Adrenal gland (tissue), 9 donors: ENCODE measurements at regions not wholly inside any gene's neighbourhood (a gene's known extent, or its start where the extent isn't known, plus 50 kb on each side); places are given as distances from the start of the nearest gene placed in this dataset.

Experiments used
- DNase-seq, 7 donors: peaks; one replicate each; pipeline ENCODE4 v3.0.0-alpha.2; 2019 to 2020
- H3K27ac ChIP-seq, 5 donors: fragments of 200-600 bp; sonication (generic) in 4 of 5; 1 replicate in 3 of 5; 2 replicates in 2 of 5; pipeline versions ENCODE4 v1.5.1 to v1.8.0; 2016 to 2020; ENCODE audit warnings: mild to moderate bottlenecking in 1 of 5
- H3K27me3 ChIP-seq: fragments of 200-600 bp; 2 replicates; pipeline ENCODE4 v1.8.0; 2021
- H3K36me3 ChIP-seq, 2 donors: fragments of 200-600 bp; replicated peaks in 1 of 2; 1 replicate in 1 of 2; 2 replicates in 1 of 2; pipeline versions ENCODE4 v1.5.1 to v1.8.0; 2018 to 2022
- H3K4me1 ChIP-seq, 2 donors: fragments of 200-600 bp; replicated peaks in 1 of 2; 1 replicate in 1 of 2; 2 replicates in 1 of 2; pipeline versions ENCODE4 v1.5.1 to v1.8.0; 2018 to 2021
- H3K4me3 ChIP-seq, 4 donors: fragments of 200-600 bp; sonication (generic) in 3 of 4; one replicate each; pipeline ENCODE4 v1.5.1; 2016 to 2018
- H3K9me3 ChIP-seq, 3 donors: fragments of 200-600 bp; sonication (generic) in 1 of 3; replicated peaks in 1 of 3; 1 replicate in 2 of 3; 2 replicates in 1 of 3; pipeline versions ENCODE4 v1.5.1 to v1.8.0; 2016 to 2021
- POLR2A ChIP-seq, 2 donors: fragments of 450-650 bp; IDR thresholded peaks; one replicate each; pipeline ENCODE4 v1.6.1; 2017; ENCODE audit warnings: antibody characterized with exemption in 2 of 2, mild to moderate bottlenecking in 2 of 2, moderate library complexity in 1 of 2
- WGBS, 4 donors: extraction: QIAGEN DNeasy Blood & Tissue Kit in 2 of 4; methylation state at CpG; one replicate each; pipeline versions ENCODE4 v1.1.5 to v1.1.7; 2013 to 2017; 5-methylcytosine and 5-hydroxymethylcytosine counted together
- intact Hi-C, 2 donors: fragments of 100-400 bp; cut with DNase I; formaldehyde crosslinking; loops; one replicate each; pipeline versions ENCODE4 v1.14.1 to v1.15.0; 2022 to 2023
- TF ChIP-seq, protein P1 (sequence below), 6 experiments: fragments of 450-650 bp in 4 of 6; fragments of 200-600 bp in 2 of 6; sonication (generic) in 1 of 6; IDR thresholded peaks; 1 replicate in 5 of 6; 2 replicates in 1 of 6; pipeline versions ENCODE4 v1.5.1 to v1.8.0; 2016 to 2021; ENCODE audit warnings: antibody characterized with exemption in 6 of 6, mild to moderate bottlenecking in 2 of 6, moderate library complexity in 1 of 6
- donor health status: healthy with polysubstance abuse.
- donor health status: Bipolar disorder and iron deficiency.
- donor health status: DM: yes; HTN: yes; CAD: no.
- donor health status: DM: no; HTN: no; CAD: no.
- donor health status: DM: no; HTN: no; CAD: no.

DNA sequence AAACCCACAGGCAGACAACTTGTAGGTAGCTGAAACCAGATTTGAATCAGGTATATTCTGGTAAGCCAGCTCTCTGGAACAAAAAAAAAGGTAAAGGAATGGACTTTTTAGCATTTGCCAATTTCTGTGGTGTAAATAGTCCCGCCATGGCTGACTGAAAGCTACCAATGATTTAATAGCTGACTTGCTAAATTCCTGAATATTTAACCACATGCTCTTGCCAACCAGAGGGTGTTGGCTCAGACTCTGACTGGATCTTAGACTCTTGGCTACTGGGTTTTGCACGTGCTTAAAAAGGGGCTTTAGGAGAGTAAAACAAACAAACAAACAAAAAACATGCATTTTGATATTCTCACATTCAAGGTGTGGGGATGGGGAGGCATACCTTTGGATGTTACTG lies 600.0 kb upstream of the CDH4 start:
- no peak for TF ChIP-seq POLR2A (IDR thresholded peaks at IDR 0.05)
- TF ChIP-seq, protein P1, sequence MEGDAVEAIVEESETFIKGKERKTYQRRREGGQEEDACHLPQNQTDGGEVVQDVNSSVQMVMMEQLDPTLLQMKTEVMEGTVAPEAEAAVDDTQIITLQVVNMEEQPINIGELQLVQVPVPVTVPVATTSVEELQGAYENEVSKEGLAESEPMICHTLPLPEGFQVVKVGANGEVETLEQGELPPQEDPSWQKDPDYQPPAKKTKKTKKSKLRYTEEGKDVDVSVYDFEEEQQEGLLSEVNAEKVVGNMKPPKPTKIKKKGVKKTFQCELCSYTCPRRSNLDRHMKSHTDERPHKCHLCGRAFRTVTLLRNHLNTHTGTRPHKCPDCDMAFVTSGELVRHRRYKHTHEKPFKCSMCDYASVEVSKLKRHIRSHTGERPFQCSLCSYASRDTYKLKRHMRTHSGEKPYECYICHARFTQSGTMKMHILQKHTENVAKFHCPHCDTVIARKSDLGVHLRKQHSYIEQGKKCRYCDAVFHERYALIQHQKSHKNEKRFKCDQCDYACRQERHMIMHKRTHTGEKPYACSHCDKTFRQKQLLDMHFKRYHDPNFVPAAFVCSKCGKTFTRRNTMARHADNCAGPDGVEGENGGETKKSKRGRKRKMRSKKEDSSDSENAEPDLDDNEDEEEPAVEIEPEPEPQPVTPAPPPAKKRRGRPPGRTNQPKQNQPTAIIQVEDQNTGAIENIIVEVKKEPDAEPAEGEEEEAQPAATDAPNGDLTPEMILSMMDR (IDR thresholded peaks at IDR 0.05) = no peak
- Histone ChIP-seq H3K4me3 (no peak overlapping the region), H3K27ac (no peak overlapping the region), H3K36me3 (no peaks in the 10 kb centered on the region), H3K4me1 (no peaks in the 10 kb centered on the region), H3K9me3 (no peaks in the 10 kb centered on the region), H3K27me3 (no peaks in the 10 kb centered on the region)
- intact Hi-C loops = no loop called here
- WGBS, 4 donors = 55 to 78% (median 63%) methylated on average over 2 of the region's 2 CpGs
- DNase-seq = no peak

DNA sequence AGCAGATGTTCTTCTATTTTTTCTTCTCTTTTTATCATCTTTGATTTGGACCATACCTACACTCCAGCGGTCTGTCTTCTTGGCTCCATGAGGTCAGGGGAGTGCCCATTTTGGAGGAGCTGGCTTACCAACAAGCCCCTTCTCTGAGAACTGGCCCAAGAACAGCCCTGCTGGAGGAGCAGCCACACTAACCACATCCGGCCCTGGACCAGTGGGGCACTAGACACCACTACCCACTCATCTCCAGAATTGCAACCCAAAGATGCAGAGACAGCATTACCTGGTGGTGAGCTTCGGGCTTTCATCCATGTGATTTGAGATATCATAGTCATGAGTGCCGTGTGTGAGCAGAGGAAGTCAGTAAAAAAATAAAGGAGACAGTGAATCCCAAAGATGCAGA lies 599.4 kb upstream of the CDH4 start:
- WGBS, 4 donors = 71 to 82% (median 74%) methylated on average over 4 of the region's 4 CpGs

DNA sequence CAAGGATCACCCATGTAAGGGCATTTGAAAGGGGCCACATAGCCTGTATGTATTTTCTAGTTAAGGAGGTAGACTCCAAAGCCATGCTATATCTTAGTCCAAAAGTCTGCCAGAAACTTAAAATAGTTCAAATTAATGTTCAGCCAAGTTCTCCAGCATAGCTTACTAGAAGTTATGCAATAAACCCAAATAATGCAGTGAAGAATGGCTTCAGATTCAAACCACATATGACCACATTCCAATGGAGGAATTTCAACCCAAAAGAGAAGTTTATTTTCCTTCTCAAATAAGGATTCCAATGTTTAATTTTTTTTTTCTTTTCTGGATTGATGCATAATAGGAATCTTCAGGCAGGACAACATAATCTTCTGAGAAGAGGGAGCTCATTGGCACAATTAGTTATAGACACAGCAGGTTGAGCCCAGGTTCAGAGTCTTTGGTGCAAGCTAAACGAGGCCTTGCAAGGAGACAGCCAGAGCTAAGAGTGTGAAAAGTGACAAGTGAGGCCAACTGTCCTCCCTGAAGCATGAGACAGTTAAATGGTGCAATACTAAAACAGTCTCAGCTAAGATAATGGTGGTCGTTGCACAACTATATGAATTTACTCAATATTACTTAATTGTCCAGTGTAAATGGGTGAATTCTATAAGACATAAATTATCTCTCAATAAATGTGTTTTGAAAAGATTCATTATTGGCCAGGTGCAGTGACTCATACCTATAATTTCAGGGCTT lies 598.8 kb upstream of the CDH4 start:
- H3K4me1 ChIP-seq = no peaks in the 10 kb centered on the region
- H3K9me3 ChIP-seq = no peaks in the 10 kb centered on the region
- TF ChIP-seq POLR2A (IDR thresholded peaks at IDR 0.05) = no peak
- TF ChIP-seq, protein P1 (IDR thresholded peaks at IDR 0.05) = no peak
- intact Hi-C loops = no loop called here
- no peak for DNase-seq
- no peak overlapping the region for H3K27ac ChIP-seq
- no peaks in the 10 kb centered on the region for H3K36me3 ChIP-seq
- H3K4me3 ChIP-seq = no peak overlapping the region
- H3K27me3 ChIP-seq = no peaks in the 10 kb centered on the region
- 36 to 52% (median 46%) methylated on average over 2 of the region's 2 CpGs for WGBS, 4 donors

More for the DNA sequence above, 599.4 kb upstream of the CDH4 start:
- no peak for DNase-seq
- H3K36me3 ChIP-seq = no peaks in the 10 kb centered on the region
- no peak overlapping the region for H3K27ac ChIP-seq
- intact Hi-C loops = no loop called here
- H3K4me3 ChIP-seq = no peak overlapping the region
- H3K9me3 ChIP-seq = no peaks in the 10 kb centered on the region
- TF ChIP-seq, protein P1 (IDR thresholded peaks at IDR 0.05) = no peak
- no peak for TF ChIP-seq POLR2A (IDR thresholded peaks at IDR 0.05)
- no peaks in the 10 kb centered on the region for H3K27me3 ChIP-seq
- H3K4me1 ChIP-seq = no peaks in the 10 kb centered on the region

DNA sequence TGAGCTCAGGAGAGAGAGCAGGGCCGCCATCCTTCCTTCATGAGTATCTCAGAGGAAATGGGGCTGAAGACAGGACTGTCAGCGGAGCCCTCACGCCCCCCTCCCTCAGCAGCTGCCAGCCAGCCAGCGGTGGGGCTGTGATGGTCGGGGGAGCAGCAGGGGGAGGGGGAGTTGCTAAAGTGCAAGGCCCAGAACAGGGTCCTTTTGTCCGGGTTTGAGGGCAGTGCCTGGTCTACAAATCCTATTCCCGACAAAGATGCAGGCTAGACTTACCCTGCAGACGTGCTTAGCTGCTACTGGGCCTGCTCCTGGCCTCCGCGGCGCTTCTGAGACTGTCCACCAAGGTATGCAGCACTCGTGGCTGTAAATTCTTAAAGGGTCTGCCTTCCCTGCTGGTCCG lies 593.4 kb upstream of the CDH4 start:
- WGBS, 4 donors = 38 to 48% (median 44%) methylated on average over 13 of the region's 13 CpGs; no CpG with 5 or more reads in 1 of the 4 donors
- no peak for DNase-seq
- Histone ChIP-seq H3K9me3 (no peaks in the 10 kb centered on the region), H3K27ac (no peak overlapping the region), H3K36me3 (no peaks in the 10 kb centered on the region), H3K4me1 (no peaks in the 10 kb centered on the region), H3K4me3 (no peak overlapping the region), H3K27me3 (no peaks in the 10 kb centered on the region)
- intact Hi-C loops = no loop called here
- TF ChIP-seq, protein P1 (IDR thresholded peaks at IDR 0.05) = no peak
- TF ChIP-seq POLR2A (IDR thresholded peaks at IDR 0.05) = no peak
